Activated T-cell treated with anti-CD3 and anti-CD28 coated beads, Interleukin-2, amount 50 U/mL, for 24 hours (primary cell): ENCODE measurements at regions not wholly inside any gene's neighbourhood (a gene's known extent, or its start where the extent isn't known, plus 50 kb on each side); places are given as distances from the start of the nearest gene placed in this dataset.
"Not testable (repeated sequence)": the region's sequence is repeated elsewhere in the genome, so short reads cannot be mapped to it uniquely, and the experiment has no call there.

Source experiments
- DNase-seq: peaks from one replicate; pipeline ENCODE4 v3.0.0-alpha.2; 2020
- H3K27ac Mint-ChIP-seq: 2 replicates; pipeline ENCODE4 v1.8.0; 2020; ENCODE audit warnings: mild to moderate bottlenecking, mixed read lengths
- H3K27me3 Mint-ChIP-seq: 2 replicates; pipeline ENCODE4 v1.8.0; 2020; ENCODE audit warnings: mixed read lengths
- H3K36me3 Mint-ChIP-seq: 2 replicates; pipeline ENCODE4 v1.8.0; 2020; ENCODE audit warnings: low read depth, mixed read lengths
- H3K4me1 Mint-ChIP-seq: 2 replicates; pipeline ENCODE4 v1.8.0; 2020; ENCODE audit warnings: low read depth, mixed read lengths
- H3K4me3 Mint-ChIP-seq: 2 replicates; pipeline ENCODE4 v1.8.0; 2020; ENCODE audit warnings: mild to moderate bottlenecking, moderate library complexity, mixed read lengths
- H3K9me3 Mint-ChIP-seq: 2 replicates; pipeline ENCODE4 v1.8.0; 2020; ENCODE audit warnings: mixed read lengths

DNA sequence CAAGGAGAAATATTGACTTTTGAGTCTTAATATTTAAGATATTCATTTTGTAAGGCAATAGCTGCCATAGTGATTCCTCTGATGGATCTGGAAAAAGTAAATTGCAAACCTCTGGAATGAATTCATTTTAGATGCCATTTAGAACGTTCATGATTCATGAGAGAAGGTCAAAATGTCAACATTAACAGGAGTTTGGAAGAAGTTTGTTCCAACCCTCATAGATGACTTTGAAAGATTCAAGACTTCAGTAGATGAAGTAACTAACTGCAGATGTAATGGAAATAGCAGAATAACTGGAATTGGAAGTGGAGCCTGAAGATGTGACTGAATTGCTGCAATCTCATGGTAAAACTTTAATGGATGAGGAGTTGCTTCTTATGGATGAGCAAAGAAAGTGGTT is 100.9 kb upstream of the CCN2 start:
- Mint-ChIP-seq H3K4me1 (no peaks in the 10 kb centered on the region), H3K27ac (no peak overlapping the region), H3K36me3 (no peaks in the 10 kb centered on the region), H3K27me3 (peaks cover 6% of the 10 kb centered on the region), H3K9me3 (peaks cover 2% of the 10 kb centered on the region), H3K4me3 (no peak overlapping the region)
- no peak for DNase-seq

DNA sequence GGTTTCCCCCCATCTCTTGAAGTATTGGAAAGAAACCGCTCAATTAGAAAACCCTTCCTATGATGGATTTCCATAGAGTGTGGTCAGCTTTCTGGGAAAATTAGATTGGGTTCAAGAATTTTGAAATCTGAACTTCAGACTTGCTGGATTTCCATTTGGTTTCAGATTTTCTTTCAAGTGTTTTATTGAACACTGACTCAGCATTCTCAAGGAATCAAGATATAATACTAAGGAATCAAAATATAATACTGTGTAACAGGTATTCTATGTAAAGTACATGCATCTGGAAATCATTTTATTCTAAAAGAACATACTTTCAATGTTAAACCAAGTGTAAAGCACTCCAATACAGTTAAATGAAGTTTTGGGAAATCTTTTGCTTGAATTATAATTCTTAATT is 94.7 kb upstream of the CCN2 start:
- no peak for DNase-seq
- Mint-ChIP-seq H3K27me3 (peaks cover 4% of the 10 kb centered on the region), H3K4me1 (no peaks in the 10 kb centered on the region), H3K9me3 (no peaks in the 10 kb centered on the region), H3K36me3 (no peaks in the 10 kb centered on the region), H3K4me3 (no peak overlapping the region), H3K27ac (no peak overlapping the region)

DNA sequence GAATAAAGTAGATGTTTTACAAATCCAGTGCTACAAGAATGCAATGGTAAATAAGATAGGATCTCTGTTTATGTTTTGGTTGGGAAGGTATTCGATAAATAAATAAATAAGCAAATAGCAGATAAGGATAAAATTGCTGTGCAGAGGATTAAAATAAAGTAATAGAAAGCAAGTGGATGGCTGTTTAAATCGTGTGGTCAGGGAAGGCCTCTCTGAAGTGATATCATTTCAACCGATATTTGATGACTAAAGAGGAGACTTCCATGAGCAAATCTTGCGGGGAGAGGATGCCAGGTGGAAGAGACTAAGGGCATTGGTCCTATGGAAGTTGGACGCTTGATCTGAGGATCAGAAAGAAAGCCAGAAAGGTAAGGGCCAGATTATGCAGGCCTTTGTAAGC is 92.0 kb upstream of the CCN2 start:
- Mint-ChIP-seq H3K4me1 (no peaks in the 10 kb centered on the region), H3K9me3 (no peaks in the 10 kb centered on the region), H3K4me3 (no peak overlapping the region), H3K27me3 (peaks cover 1% of the 10 kb centered on the region), H3K36me3 (no peaks in the 10 kb centered on the region), H3K27ac (no peak overlapping the region)
- DNase-seq = no peak

DNA sequence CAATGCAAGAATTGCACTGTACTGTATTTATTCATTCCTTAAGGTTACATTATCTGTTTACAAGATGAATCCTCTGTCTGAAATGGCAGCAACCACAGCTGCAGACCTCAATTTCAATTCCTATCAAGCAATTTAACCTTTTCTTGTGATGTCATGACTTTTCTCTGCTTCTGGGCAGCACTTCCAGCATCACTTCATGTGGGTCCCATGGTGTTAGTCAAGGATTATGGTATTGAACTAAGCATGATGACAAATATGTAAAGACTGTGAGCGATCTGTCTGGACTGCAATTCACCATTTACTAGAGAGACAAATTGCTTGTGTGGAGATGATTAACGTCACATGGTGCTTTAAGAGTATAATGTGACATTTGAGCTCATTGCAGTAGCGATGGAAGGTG is 90.5 kb upstream of the CCN2 start:
- no peaks in the 10 kb centered on the region for H3K4me1 Mint-ChIP-seq
- no peak for DNase-seq
- no peaks in the 10 kb centered on the region for H3K27me3 Mint-ChIP-seq
- no peak overlapping the region for H3K4me3 Mint-ChIP-seq
- no peak overlapping the region for H3K27ac Mint-ChIP-seq
- H3K36me3 Mint-ChIP-seq = no peaks in the 10 kb centered on the region
- no peaks in the 10 kb centered on the region for H3K9me3 Mint-ChIP-seq

DNA sequence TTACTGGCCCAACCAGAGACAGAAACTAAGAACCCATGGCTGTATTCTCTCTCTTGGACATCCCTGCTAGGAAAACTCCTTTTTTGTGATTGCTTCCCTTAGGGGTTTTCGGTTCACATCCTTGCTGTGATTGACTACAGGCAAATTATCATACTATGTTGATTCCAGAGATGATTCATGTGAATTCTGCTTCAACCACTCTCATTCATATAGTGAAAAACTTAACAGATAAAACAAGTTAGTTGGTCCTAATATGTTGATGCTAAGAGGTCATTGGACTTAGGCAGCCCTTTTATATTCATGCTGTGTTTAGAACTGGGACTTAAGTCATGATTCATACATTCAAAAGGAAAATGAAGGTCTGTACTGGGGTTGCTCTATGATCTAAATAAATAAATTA is 76.9 kb upstream of the CCN2 start:
- H3K27ac Mint-ChIP-seq = no peak overlapping the region
- no peaks in the 10 kb centered on the region for H3K36me3 Mint-ChIP-seq
- DNase-seq = no peak
- no peaks in the 10 kb centered on the region for H3K9me3 Mint-ChIP-seq
- H3K4me1 Mint-ChIP-seq = no peaks in the 10 kb centered on the region
- H3K4me3 Mint-ChIP-seq = no peak overlapping the region
- peaks cover 7% of the 10 kb centered on the region for H3K27me3 Mint-ChIP-seq

DNA sequence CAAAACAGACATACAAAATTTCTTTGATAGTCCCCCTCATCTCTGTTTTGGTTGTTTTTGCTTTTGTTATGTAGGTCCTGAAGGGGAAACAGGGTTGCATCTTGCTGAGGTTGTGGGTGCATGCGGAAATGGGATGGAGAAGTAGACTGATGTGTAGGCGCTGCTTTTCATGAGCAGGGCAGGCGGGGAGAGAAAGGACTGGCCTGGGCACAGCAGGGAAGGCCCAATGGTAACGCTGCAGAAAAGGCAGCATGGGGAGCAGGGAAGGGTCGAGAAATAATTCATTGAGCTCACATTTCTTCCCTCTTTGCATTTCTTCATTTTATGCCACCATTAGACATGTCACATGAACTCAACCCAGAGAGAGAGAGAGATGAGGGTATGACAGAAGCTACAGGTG is 74.3 kb upstream of the CCN2 start:
- no peak overlapping the region for H3K4me3 Mint-ChIP-seq
- H3K27ac Mint-ChIP-seq = no peak overlapping the region
- no peaks in the 10 kb centered on the region for H3K4me1 Mint-ChIP-seq
- H3K9me3 Mint-ChIP-seq = no peaks in the 10 kb centered on the region
- DNase-seq = no peak
- peaks cover 9% of the 10 kb centered on the region for H3K27me3 Mint-ChIP-seq
- H3K36me3 Mint-ChIP-seq = no peaks in the 10 kb centered on the region

DNA sequence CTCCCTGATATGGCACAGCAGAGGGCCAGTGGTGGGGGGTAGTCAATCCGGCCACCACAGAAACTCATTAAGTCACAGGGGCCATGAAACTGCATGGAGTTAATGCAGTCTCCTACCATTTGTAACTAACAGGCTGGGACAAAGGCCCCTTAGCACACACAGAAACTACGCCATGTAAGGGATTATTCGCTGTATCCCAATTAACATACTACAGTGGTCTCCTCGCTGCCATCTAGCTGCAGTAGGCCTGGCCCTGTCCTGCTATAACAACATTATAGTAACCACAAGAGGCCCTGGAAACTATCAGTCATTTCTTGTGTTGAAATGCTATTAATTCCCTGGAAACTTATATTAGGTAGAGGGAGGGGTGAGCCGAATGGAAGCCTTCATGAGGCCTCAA is 72.3 kb upstream of the CCN2 start:
- Mint-ChIP-seq H3K27ac (no peak overlapping the region), H3K4me3 (no peak overlapping the region), H3K4me1 (no peaks in the 10 kb centered on the region), H3K9me3 (no peaks in the 10 kb centered on the region), H3K36me3 (no peaks in the 10 kb centered on the region), H3K27me3 (peaks cover 9% of the 10 kb centered on the region)
- DNase-seq = no peak

DNA sequence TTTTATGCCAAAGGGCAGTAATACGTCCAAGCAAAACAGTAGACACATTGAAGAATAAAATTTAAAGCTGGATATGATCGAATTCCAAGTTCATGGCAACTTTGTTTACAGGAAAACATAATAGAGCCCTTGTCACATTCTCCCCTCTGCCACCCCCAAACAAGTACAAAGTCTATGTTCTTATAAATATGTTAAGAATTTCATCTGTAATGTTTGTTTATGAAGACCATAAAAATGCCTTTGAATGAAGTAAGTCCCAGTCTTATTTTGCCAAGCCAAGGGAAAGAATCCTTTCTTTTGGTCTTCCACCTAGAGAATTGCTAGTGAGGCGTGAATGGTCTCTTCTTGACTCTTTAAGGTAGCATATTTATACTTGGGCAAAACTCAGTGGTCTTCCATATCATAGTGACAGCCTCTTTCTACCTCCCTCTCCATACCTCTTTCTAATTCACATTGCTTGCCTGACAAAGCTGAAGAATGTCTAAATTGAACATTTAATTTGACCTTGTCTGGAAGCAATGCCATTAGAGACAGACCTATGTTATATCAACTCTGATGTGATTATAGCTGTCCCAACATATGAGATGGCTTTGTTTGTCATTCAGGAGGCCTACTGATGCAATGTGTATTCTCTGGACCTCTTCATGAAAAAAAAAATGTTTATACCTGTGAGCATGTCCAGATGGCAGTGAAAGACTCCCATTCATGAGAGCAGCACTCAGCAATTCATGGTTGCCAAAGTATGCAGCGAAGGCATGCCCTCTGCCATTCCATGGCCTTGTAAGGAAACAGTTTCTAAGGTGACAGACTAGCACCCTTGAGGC is 70.6 kb upstream of the CCN2 start:
- Mint-ChIP-seq H3K4me1 (no peaks in the 10 kb centered on the region), H3K27ac (no peak overlapping the region), H3K9me3 (no peaks in the 10 kb centered on the region), H3K36me3 (no peaks in the 10 kb centered on the region), H3K4me3 (no peak overlapping the region), H3K27me3 (peaks cover 11% of the 10 kb centered on the region)
- no peak for DNase-seq

DNA sequence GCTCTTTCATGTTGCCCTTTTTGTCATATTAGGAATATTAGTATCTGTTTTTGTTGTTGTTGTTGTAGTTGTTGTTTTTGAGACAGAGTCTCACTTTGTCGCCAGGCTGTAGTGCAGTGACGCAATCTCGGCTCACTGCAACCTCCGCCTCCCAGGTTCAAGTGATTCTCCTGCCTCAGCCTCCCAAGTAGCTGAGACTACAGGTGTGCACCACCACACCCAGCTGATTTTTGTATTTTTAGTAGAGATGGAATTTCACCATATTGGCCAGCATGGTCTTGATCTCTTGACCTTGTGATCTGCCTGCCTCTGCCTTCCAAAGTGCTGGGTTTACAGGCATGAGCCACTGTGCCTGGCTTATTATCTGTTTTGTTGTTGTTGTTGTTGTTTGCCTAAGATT is 69.7 kb upstream of the CCN2 start:
- not testable (repeated sequence) for DNase-seq, H3K36me3 Mint-ChIP-seq, H3K4me3 Mint-ChIP-seq, H3K4me1 Mint-ChIP-seq, H3K9me3 Mint-ChIP-seq, H3K27ac Mint-ChIP-seq
- H3K27me3 Mint-ChIP-seq = peaks cover 11% of the 10 kb centered on the region

DNA sequence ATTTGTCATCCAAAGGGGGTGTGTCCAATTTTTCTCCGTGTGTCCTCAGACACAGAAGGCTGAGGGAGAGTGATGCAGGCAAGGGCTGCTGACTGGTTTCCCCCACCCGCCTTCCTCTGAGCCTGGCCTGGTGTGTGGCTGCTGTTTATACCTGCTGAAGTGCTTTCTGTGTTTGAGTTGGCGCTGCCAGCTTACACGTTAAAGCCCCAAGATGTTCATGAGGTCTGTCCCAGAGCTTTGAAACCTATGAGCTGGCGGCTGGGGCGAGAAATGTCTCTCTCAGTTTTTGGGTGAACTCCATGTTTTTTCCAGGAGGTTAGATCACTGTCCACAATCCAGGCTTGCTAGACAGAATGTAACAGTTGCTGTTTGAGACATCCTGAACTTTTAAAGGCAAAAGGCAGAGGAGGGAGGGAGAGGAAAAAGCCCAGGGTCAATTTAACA is 69.0 kb upstream of the CCN2 start:
- Mint-ChIP-seq H3K27me3 (peaks cover 7% of the 10 kb centered on the region), H3K4me3 (no peak overlapping the region), H3K27ac (no peak overlapping the region), H3K9me3 (no peaks in the 10 kb centered on the region), H3K36me3 (no peaks in the 10 kb centered on the region), H3K4me1 (no peaks in the 10 kb centered on the region)
- DNase-seq = no peak

DNA sequence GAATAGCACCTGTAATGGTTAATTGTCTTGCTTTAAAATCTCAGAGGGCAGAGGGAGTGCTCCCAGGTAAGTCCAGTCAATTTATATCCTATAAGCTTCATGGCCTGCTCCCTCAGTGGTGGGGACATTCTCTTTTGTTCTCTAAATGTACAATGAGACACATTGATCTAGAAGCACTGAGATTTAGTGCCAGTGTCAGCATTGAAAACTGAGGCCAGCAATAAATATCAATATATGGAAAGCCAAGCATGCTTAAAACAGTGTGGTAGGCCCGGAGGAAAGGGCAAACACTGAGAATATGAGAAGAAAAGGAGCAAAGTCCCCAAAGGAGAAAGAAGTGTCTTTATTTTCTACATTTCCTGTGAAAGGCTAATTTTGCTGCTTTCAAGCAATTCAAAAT is 68.4 kb upstream of the CCN2 start:
- Mint-ChIP-seq H3K9me3 (no peaks in the 10 kb centered on the region), H3K27me3 (peaks cover 7% of the 10 kb centered on the region), H3K4me1 (no peaks in the 10 kb centered on the region), H3K36me3 (no peaks in the 10 kb centered on the region), H3K27ac (no peak overlapping the region), H3K4me3 (no peak overlapping the region)
- DNase-seq = no peak

DNA sequence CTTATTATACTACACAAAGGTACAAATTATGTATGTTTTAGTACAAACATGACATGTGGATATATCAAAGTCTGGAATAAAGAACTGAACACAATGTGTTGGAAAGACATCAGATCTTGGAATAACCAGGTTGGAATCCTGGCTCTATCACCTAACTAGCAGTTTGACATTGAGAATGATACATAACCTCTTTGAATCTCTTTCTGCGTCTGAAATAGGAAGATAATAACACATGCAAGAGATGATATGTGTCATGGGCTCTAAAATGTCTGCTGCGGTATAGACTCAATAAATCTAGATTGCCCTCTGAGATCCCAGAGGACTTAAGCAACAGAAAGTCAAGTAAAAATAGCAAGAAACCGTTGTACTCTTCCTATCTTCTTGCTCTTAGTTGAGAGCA is 66.8 kb upstream of the CCN2 start:
- Mint-ChIP-seq H3K9me3 (no peaks in the 10 kb centered on the region), H3K27ac (no peak overlapping the region), H3K36me3 (no peaks in the 10 kb centered on the region), H3K27me3 (peaks cover 7% of the 10 kb centered on the region), H3K4me1 (no peaks in the 10 kb centered on the region), H3K4me3 (no peak overlapping the region)
- DNase-seq = no peak

DNA sequence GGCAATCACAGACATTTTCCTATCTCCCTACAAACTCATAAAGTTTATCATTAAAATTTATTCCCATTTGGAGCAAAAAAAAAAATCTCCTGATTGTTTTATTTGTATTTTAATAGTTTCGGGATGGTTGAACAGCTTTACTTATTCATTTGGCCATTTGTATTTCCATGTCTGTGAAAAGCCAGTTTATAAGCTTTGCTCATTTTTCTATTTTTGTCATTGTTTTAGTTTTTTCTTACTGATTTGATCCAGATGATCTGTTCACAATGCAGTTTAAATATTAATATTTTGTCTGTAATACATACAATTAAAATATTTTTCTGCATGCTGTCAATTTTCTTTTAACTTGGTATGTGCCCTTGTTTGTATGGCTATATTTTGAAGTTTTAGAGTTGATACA is 65.2 kb upstream of the CCN2 start:
- H3K4me1 Mint-ChIP-seq = no peaks in the 10 kb centered on the region
- no peak overlapping the region for H3K4me3 Mint-ChIP-seq
- no peaks in the 10 kb centered on the region for H3K36me3 Mint-ChIP-seq
- peaks cover 5% of the 10 kb centered on the region for H3K27me3 Mint-ChIP-seq
- H3K27ac Mint-ChIP-seq = no peak overlapping the region
- no peak for DNase-seq
- H3K9me3 Mint-ChIP-seq = no peaks in the 10 kb centered on the region

DNA sequence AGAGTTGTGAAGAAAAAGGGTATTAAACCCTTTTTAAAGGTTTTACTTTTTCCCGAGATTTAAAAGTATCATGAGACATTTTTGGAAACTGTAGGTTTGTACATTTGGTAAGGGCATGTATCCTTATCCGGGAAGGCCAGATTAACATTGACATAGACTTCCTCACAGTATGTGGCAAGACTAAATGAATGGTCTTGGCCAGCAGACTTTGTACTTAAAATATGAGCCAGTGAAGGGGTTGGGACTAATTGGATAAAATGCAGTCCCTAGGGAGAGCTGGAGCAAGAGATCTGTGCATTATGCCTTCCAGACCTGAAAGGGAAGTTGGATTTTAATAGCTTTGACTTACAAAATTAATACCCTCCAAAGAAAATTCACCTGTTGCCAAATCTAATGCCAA is 60.4 kb upstream of the CCN2 start:
- no peaks in the 10 kb centered on the region for H3K9me3 Mint-ChIP-seq
- no peaks in the 10 kb centered on the region for H3K36me3 Mint-ChIP-seq
- no peaks in the 10 kb centered on the region for H3K27me3 Mint-ChIP-seq
- no peak for DNase-seq
- H3K27ac Mint-ChIP-seq = no peak overlapping the region
- no peak overlapping the region for H3K4me3 Mint-ChIP-seq
- H3K4me1 Mint-ChIP-seq = no peaks in the 10 kb centered on the region

DNA sequence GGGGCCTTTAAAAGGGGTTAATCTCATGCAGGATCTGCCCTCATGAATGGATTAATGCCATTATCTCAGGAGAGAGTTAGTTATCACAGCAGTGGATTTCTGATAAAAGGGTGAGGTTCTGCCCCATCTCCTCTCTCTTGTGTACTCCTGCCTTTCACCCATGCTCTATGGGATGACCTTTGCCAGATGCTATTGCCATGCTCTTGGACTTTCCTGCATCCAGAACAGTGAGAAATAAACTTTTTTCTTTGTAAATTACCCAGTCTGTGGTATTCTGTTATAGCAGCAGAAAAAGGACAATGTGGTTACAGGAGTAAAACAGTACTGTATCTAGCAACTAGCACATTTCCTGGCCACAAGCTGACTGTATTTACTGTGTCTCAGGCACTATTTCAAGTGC is 58.0 kb upstream of the CCN2 start:
- no peak for DNase-seq
- peaks cover 2% of the 10 kb centered on the region for H3K9me3 Mint-ChIP-seq
- H3K36me3 Mint-ChIP-seq = no peaks in the 10 kb centered on the region
- H3K27ac Mint-ChIP-seq = no peak overlapping the region
- no peaks in the 10 kb centered on the region for H3K4me1 Mint-ChIP-seq
- H3K4me3 Mint-ChIP-seq = no peak overlapping the region
- no peaks in the 10 kb centered on the region for H3K27me3 Mint-ChIP-seq
